H1 (cell line): ENCODE measurements at regions not wholly inside any gene's neighbourhood (a gene's known extent, or its start where the extent isn't known, plus 50 kb on each side); places are given as distances from the start of the nearest gene placed in this dataset.

ENCODE experiments used
- ASH2L ChIP-seq: fragments of 200-600, 300-600 bp; sonication (generic); IDR thresholded peaks from one replicate; pipeline ENCODE4 v1.7.1; 2017; ENCODE audit warnings: low read length
- CHD7 ChIP-seq: fragments of 300-600 bp; sonication (generic); IDR thresholded peaks from 2 replicates; pipeline ENCODE4 v1.7.1; 2012; ENCODE audit warnings: low read length, moderate library complexity, mild to moderate bottlenecking, inconsistent platforms; ENCODE audit not compliant: insufficient replicate concordance
- JUND ChIP-seq: IDR thresholded peaks from 2 replicates; pipeline ENCODE4 v1.6.1; 2011; ENCODE audit warnings: mild to moderate bottlenecking, improper control_type of control experiment, low read length
- RFX5 ChIP-seq: IDR thresholded peaks from 2 replicates; pipeline ENCODE4 v1.6.1; 2011; ENCODE audit warnings: low read depth, low read length, improper control_type of control experiment, borderline replicate concordance
- SAP30 ChIP-seq: fragments of 300-600 bp; sonication (generic); IDR thresholded peaks from 2 replicates; pipeline ENCODE4 v1.7.1; 2012; ENCODE audit warnings: low read length, moderate library complexity, mild to moderate bottlenecking, inconsistent platforms; ENCODE audit not compliant: insufficient read depth, insufficient replicate concordance
- SP1 ChIP-seq: IDR thresholded peaks from 2 replicates; pipeline ENCODE4 v1.6.1; 2011; ENCODE audit warnings: low read depth, low read length

GRCh38 chr18:26619350-26619749 is 71.0 kb upstream of the KCTD1 start (continued):
- no peak for TF ChIP-seq CHD7
- no peak for TF ChIP-seq JUND
- no peak for TF ChIP-seq SAP30
- TF ChIP-seq SP1 = no peak
- TF ChIP-seq ASH2L = no peak
- no peak for TF ChIP-seq RFX5
